Loucy (cell line): ENCODE measurements at regions not wholly inside any gene's neighbourhood (a gene's known extent, or its start where the extent isn't known, plus 50 kb on each side); places are given as distances from the start of the nearest gene placed in this dataset.

Experiments used
- CTCF ChIP-seq: fragments of 200-600 bp; sonication (generic); conservative IDR thresholded peaks from 2 replicates; pipeline ENCODE4 v1.5.1; 2014; ENCODE audit warnings: mild to moderate bottlenecking, antibody characterized with exemption, low read length
- EZH2phosphoT487 ChIP-seq: fragments of 200-600 bp; IDR thresholded peaks from 2 replicates; pipeline ENCODE4 v1.6.1; 2018; ENCODE audit warnings: antibody characterized with exemption, mild to moderate bottlenecking, moderate library complexity, borderline replicate concordance

DNA sequence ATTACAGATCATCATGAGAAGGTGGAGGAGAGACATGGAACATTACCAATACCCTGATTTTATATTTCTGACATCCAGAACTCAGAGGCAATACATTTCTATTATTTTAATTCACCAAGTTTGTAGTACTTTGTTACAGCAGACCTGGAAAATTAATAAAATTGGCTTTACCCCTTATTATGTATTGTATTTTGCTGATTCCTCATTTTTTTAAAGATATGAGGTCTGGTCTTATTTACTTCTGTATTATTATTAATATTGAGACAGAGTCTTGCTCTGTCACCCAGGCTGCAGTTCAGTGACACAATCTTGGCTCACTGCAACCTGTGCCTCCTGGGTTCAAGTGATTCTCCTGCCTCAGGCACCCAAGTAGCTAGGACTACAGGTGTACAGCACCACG lies 357.3 kb upstream of the TECRL start:
- TF ChIP-seq CTCF (no peak), EZH2phosphoT487 (no peak)
